K562 (cell line): ENCODE measurements at regions not wholly inside any gene's neighbourhood (a gene's known extent, or its start where the extent isn't known, plus 50 kb on each side); places are given as distances from the start of the nearest gene placed in this dataset.

ENCODE experiments used
- ATAC-seq: fragments of 200-7000 bp; cut with Tn5 transposase; 3 replicates; pipeline ENCODE4 v1.9.1; 2020; ENCODE audit warnings: moderate library complexity
- BruUV-seq: library from RNA; stranded (reverse); fragments of 400-500 nt; replicated peaks from 2 replicates; lab custom pipeline; 2021; lab: Mats Ljungman, UMichigan
- CTCF ChIA-PET: fragments of 300-600 bp; formaldehyde crosslinking; extraction: SDS; loops from one replicate; lab custom pipeline; 2021; ENCODE audit warnings: low intra/inter-chr PET ratio; lab: Yijun Ruan, JAX
- POLR2A ChIA-PET: fragments of 300-600, 350-650 bp; sonication (Branson Sonifier 250); formaldehyde crosslinking; extraction: SDS; loops from one replicate; lab custom pipeline; 2021; ENCODE audit warnings: antibody characterized with exemption, inconsistent platforms; lab: Yijun Ruan, JAX
- DNase-seq, 4 experiments: peaks; one replicate each; pipeline versions ENCODE4 v3.0.0 to v3.0.0-alpha.2; 2011 to 2018; ENCODE audit warnings: low spot score in 3 of 4, mixed read lengths in 3 of 4; ENCODE audit errors: extremely low read depth in 1 of 4
- FAIRE-seq: peaks from 2 replicates; lab custom pipeline; 2011; peaks lifted over from hg19 to GRCh38; lab: Jason Lieb, UNC
- H2AFZ ChIP-seq: 2 replicates; pipeline ENCODE4 v1.6.0; 2011; ENCODE audit warnings: low read depth, low read length, control low read depth, inconsistent platforms
- H3K27ac ChIP-seq: fragments of 200-600 bp; 3 replicates; pipeline ENCODE4 v1.8.0; 2011; ENCODE audit warnings: low read depth, mild to moderate bottlenecking, control low read depth, inconsistent platforms, low read length, moderate library complexity, mixed read lengths; ENCODE audit errors: extremely low read depth
- H3K27me3 ChIP-seq, 2 experiments: fragments of 300-600 bp in 1 of 2; 2 replicates in 1 of 2; 3 replicates in 1 of 2; pipeline versions ENCODE4 v1.6.0 to v1.8.0; 2011; ENCODE audit warnings: inconsistent platforms in 2 of 2, low read length in 2 of 2, mild to moderate bottlenecking in 1 of 2, mixed read lengths in 1 of 2, moderate library complexity in 1 of 2; ENCODE audit not compliant: control insufficient read depth in 2 of 2, insufficient read depth in 2 of 2
- H3K36me3 ChIP-seq: fragments of 300-600 bp; 3 replicates; pipeline ENCODE4 v1.8.0; 2011; ENCODE audit warnings: mild to moderate bottlenecking, low read length, inconsistent platforms; ENCODE audit not compliant: control insufficient read depth, insufficient read depth
- H3K4me1 ChIP-seq, 2 experiments: fragments of 200-600 bp in 1 of 2; replicated peaks in 1 of 2; 2 replicates in 1 of 2; 3 replicates in 1 of 2; pipeline versions ENCODE4 v1.5.1 to v1.8.0; 2011; ENCODE audit warnings: inconsistent platforms in 2 of 2, low read length in 2 of 2, mild to moderate bottlenecking in 1 of 2, mixed read lengths in 1 of 2, moderate library complexity in 1 of 2; ENCODE audit not compliant: control insufficient read depth in 2 of 2, insufficient read depth in 2 of 2
- H3K4me2 ChIP-seq: 2 replicates; pipeline ENCODE4 v1.6.1; 2011; ENCODE audit warnings: low read length, control low read depth, inconsistent platforms, mixed read lengths; ENCODE audit not compliant: insufficient read depth
- H3K4me3 ChIP-seq: fragments of 200-600 bp; sonication (generic), shearing (Covaris generic); 2 replicates; pipeline ENCODE4 v1.5.1; 2016; ENCODE audit warnings: control low read depth, inconsistent platforms
- H3K79me2 ChIP-seq: fragments of 200-600 bp; 3 replicates; pipeline ENCODE4 v1.8.0; 2011; ENCODE audit warnings: low read length, inconsistent platforms; ENCODE audit not compliant: control insufficient read depth, insufficient read depth
- H3K9ac ChIP-seq, 2 experiments: 2 replicates each; pipeline versions ENCODE4 v1.6.0 to v1.6.1; 2011; ENCODE audit warnings: low read depth in 2 of 2, low read length in 2 of 2, control low read depth in 1 of 2, inconsistent platforms in 1 of 2, mild to moderate bottlenecking in 1 of 2, mixed read lengths in 1 of 2; ENCODE audit not compliant: insufficient read depth in 1 of 2
- H3K9me1 ChIP-seq: one replicate; pipeline ENCODE4 v1.6.0; 2011; ENCODE audit warnings: inconsistent platforms, mild to moderate bottlenecking, low read length, moderate library complexity; ENCODE audit not compliant: control insufficient read depth, insufficient read depth
- H3K9me3 ChIP-seq: replicated peaks from 2 replicates; pipeline ENCODE4 v1.5.1; 2011; ENCODE audit warnings: low read depth, low read length, inconsistent platforms; ENCODE audit not compliant: control insufficient read depth, insufficient read depth
- H4K20me1 ChIP-seq: replicated peaks from 2 replicates; pipeline ENCODE4 v1.6.1; 2011; ENCODE audit warnings: low read length, inconsistent platforms, mixed read lengths; ENCODE audit not compliant: control insufficient read depth, insufficient read depth
- ARID1B ChIP-seq: fragments of 450-650 bp; IDR thresholded peaks from 2 replicates; pipeline ENCODE4 v1.6.1; 2016; ENCODE audit warnings: antibody characterized with exemption, mild to moderate bottlenecking, inconsistent platforms
- MBD1 ChIP-seq: fragments of 250-450 bp; sonication (Bioruptor Pico); IDR thresholded peaks from 2 replicates; pipeline ENCODE4 v1.8.0; 2022; ENCODE audit warnings: inconsistent platforms
- MCM7 ChIP-seq, 2 experiments: fragments of 450-650 bp; IDR thresholded peaks; 2 replicates each; pipeline ENCODE4 v1.6.1; 2016 to 2018
- NEUROD1 ChIP-seq: fragments of 150-350 bp; IDR thresholded peaks from 2 replicates; pipeline ENCODE4 v1.6.1; 2014; ENCODE audit warnings: borderline replicate concordance, low read length, low read depth; ENCODE audit not compliant: partially characterized antibody
- PTRF ChIP-seq: fragments of 450-650 bp; IDR thresholded peaks from 2 replicates; pipeline ENCODE4 v1.6.1; 2016; ENCODE audit warnings: mild to moderate bottlenecking, missing genetic modification characterization, missing compliant biosample characterization
- TRIM28 ChIP-seq: fragments of 450-650 bp; IDR thresholded peaks from 2 replicates; pipeline ENCODE4 v1.6.1; 2017
- ZNF124 ChIP-seq: sonication (generic); formaldehyde crosslinking; IDR thresholded peaks from 2 replicates; pipeline ENCODE4 v1.8.1; 2022; ENCODE audit warnings: missing genetic modification reagents
- WGBS: fragments of 100-300 bp; shearing (Covaris generic); methylation state at CpG from one replicate; pipeline ENCODE4 v1.1.6; 2016; ENCODE audit warnings: low coverage, mixed read lengths; ENCODE audit not compliant: insufficient coverage; ENCODE audit errors: missing lambda C conversion rate; 5-methylcytosine and 5-hydroxymethylcytosine counted together
- in situ Hi-C: fragments of 300-500 bp; cut with MboI; formaldehyde crosslinking; loops from 4 replicates; pipeline ENCODE4 v1.15.0; 2018; ENCODE audit warnings: inconsistent platforms, mixed read lengths
- intact Hi-C: fragments of 100-400 bp; cut with micrococcal nuclease; formaldehyde crosslinking; loops from 2 replicates; pipeline ENCODE4 v1.14.2; 2022
- TF ChIP-seq, protein P1 (sequence below), 2 experiments: IDR thresholded peaks; 2 replicates each; pipeline ENCODE4 v1.6.1; 2011; ENCODE audit warnings: borderline replicate concordance in 1 of 2, control low read depth in 1 of 2, low read depth in 1 of 2, low read length in 1 of 2, mild to moderate bottlenecking in 1 of 2, mixed read lengths in 1 of 2, moderate library complexity in 1 of 2; ENCODE audit not compliant: insufficient read depth in 1 of 2, insufficient read length in 1 of 2, poor library complexity in 1 of 2, severe bottlenecking in 1 of 2; ENCODE audit errors: extremely low read depth in 1 of 2

DNA sequence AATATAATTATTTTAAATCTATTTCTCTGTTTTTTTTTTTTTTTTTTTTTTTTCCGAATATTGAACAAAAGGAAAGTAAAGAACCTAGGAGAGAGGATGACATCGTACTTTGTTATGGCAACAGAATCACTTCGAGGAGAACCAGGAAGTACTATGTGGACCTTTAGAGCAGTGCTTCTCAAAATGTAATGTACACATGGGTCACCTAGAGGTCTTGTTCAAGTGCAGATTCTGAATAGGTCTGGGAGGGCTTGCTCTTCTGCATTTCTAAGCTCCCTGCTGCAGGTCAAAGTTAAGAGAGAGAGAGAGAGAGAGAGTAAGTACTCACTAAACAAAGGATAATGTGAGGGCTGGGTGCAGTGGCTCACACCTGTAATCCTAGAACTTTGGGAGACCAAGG, 419.5 kb upstream of the TENM4 start:
- H3K27me3 ChIP-seq = no peaks in the 10 kb centered on the region
- intact Hi-C loops (no loop called here), in situ Hi-C loops (no loop called here)
- H3K79me2 ChIP-seq = no peaks in the 10 kb centered on the region
- no peaks in the 10 kb centered on the region for H3K36me3 ChIP-seq
- no peak overlapping the region for H2AFZ ChIP-seq
- no peak for FAIRE-seq
- H3K9me3 ChIP-seq = no peaks in the 10 kb centered on the region
- BruUV-seq = no TSS peak
- WGBS = 0% methylated on average over 2 of the region's 3 CpGs
- POLR2A ChIA-PET = no interaction called here
- DNase-seq = no peak
- H3K4me2 ChIP-seq = no peak overlapping the region
- no peak overlapping the region for H3K9ac ChIP-seq
- no peak for TF ChIP-seq PTRF (tag)
- no peak for TF ChIP-seq NEUROD1
- no peak for TF ChIP-seq ARID1B
- TF ChIP-seq, protein P1, sequence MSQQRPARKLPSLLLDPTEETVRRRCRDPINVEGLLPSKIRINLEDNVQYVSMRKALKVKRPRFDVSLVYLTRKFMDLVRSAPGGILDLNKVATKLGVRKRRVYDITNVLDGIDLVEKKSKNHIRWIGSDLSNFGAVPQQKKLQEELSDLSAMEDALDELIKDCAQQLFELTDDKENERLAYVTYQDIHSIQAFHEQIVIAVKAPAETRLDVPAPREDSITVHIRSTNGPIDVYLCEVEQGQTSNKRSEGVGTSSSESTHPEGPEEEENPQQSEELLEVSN (IDR thresholded peaks at IDR 0.05; ENCODE audit: borderline replicate concordance in 1 of 2, extremely low read depth in 1 of 2, insufficient read depth in 1 of 2, insufficient read length in 1 of 2, low read depth in 1 of 2, low read length in 1 of 2, poor library complexity in 1 of 2, severe bottlenecking in 1 of 2) = no peak
- no peak for TF ChIP-seq MBD1 (CRISPR knock-in tag)
- TF ChIP-seq ZNF124 (CRISPR knock-in tag) = no peak
- no peak for TF ChIP-seq TRIM28
- no peak for TF ChIP-seq MCM7 (IDR thresholded peaks at IDR 0.05)
- TF ChIP-seq, all 486 proteins: peak for 0
- no peaks in the 10 kb centered on the region for H4K20me1 ChIP-seq
- no peaks in the 10 kb centered on the region for H3K4me1 ChIP-seq
- ATAC-seq = no peak
- no peaks in the 10 kb centered on the region for H3K9me1 ChIP-seq
- CTCF ChIA-PET = no interaction called here
- H3K27ac ChIP-seq = no peak overlapping the region
- H3K4me3 ChIP-seq = no peak overlapping the region
